Kidney glomerular epithelial cell (primary cell): ENCODE measurements at regions not wholly inside any gene's neighbourhood (a gene's known extent, or its start where the extent isn't known, plus 50 kb on each side); places are given as distances from the start of the nearest gene placed in this dataset.
"Not testable (repeated sequence)": the region's sequence is repeated elsewhere in the genome, so short reads cannot be mapped to it uniquely, and the experiment has no call there.

Experiments
- DNase-seq: peaks from one replicate; lab custom pipeline; 2025; lab: John Stamatoyannopoulos, UW

- DNase-seq, result peak; percentile 48
Measured at GRCh38 chr2:237196866-237197618, 111.4 kb downstream of the COPS8 start.

DNA sequence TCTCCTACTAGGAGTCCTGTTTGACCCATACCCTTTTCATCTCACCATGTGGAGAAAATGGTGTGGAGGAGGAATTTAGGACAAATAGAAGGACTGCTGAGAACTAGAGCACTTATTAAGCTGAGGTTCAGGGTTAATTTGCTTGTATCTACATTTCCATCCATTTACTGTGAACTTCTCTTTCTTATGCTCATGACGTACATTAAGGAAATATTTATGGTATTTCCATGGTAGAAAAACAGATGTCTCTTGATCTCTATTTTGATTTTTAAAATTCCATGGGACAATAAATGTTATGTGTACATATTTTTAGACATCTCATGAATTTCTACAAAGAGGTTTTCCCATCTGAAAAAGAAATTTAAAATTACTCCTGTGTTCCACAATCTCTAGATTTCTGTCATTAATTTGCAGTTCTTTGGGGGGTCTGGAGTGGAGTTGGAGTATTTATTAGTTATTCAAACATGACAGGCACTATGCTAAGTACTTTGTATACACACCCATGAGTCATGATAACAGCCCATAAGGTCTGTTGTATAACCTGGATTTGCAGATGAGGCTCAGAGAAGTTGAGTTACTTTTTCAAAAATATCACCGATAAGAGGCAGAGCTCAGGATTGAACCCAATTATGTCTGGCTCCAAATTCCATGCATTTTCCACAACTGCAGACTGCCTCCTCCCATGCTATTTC is 112.6 kb downstream of the COPS8 start:
- DNase-seq, result no peak

- no peak for DNase-seq
Measured at GRCh38 chr2:237199082-237199481, 113.4 kb downstream of the COPS8 start.

DNA sequence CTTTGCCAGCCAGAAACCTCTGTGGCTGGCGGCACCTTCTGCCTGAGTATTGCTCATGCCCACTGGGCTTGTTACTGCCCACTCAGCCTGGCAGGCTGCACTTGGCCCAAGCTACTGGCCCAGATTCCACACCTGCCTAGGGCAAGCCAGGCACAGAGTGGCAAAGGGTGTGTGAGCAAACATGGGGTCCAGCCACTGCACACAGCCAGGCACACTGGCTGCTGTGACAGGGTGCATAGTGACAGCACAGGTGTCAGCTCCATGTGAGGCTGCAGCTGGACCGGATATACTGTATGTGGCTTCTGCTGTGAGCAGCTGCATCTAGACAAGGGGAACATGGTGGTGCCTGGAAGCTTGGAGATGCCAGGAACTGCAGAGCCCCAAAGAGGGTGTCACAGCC is 113.9 kb downstream of the COPS8 start:
- no peak for DNase-seq

- DNase-seq, result no peak
Measured at GRCh38 chr2:237200462-237200861, 114.8 kb downstream of the COPS8 start.

DNA sequence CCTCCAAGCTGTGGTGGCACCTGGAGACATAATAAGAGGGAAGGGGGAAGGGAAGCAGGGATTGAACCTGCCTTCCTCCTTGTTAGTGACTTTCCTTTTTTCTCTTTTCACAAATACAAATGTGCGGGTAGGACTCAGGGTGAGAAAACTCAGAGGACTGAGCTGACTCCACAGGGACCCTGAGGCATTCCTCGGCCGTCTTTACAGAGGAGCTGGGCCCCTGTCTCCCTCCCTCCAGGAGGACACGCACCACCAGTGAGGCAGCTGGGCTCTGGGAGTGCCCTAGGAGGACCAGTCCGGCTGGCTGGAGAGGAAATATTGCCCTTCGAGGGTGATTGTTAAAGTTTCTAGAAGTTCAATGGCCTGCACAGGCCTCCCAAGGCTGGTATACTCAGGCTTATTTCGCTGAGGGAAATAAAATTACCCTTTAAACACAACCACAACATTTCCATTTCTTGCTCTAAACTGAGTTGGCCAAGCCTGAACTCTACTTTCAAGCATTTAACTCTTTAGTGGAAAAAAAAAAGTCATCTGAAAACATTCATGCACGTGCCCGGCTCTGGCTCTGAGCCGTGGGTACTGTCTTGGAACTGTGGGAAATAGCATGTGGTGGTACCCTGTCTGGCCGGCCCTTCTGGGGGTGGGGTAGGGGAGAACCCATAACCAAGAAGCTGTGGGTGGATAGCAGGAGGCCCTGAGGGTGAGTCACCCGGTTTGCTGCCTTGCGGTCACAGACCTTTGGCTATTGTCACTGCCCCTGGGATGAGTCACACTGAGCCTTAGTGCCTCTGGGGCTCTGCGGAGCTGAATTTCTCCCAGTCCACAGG is 116.0 kb downstream of the COPS8 start:
- peak; percentile 70 for DNase-seq

GRCh38 chr2:237202288-237203030 is 116.8 kb downstream of the COPS8 start:
- no peak for DNase-seq

- DNase-seq, result no peak
Measured at GRCh38 chr2:237205043-237205541, 119.4 kb downstream of the COPS8 start.

GRCh38 chr2:237205561-237205971 is 119.9 kb downstream of the COPS8 start:
- DNase-seq, result no peak

- DNase-seq, result no peak
Measured at GRCh38 chr2:237207646-237208045, 122.0 kb downstream of the COPS8 start.

DNA sequence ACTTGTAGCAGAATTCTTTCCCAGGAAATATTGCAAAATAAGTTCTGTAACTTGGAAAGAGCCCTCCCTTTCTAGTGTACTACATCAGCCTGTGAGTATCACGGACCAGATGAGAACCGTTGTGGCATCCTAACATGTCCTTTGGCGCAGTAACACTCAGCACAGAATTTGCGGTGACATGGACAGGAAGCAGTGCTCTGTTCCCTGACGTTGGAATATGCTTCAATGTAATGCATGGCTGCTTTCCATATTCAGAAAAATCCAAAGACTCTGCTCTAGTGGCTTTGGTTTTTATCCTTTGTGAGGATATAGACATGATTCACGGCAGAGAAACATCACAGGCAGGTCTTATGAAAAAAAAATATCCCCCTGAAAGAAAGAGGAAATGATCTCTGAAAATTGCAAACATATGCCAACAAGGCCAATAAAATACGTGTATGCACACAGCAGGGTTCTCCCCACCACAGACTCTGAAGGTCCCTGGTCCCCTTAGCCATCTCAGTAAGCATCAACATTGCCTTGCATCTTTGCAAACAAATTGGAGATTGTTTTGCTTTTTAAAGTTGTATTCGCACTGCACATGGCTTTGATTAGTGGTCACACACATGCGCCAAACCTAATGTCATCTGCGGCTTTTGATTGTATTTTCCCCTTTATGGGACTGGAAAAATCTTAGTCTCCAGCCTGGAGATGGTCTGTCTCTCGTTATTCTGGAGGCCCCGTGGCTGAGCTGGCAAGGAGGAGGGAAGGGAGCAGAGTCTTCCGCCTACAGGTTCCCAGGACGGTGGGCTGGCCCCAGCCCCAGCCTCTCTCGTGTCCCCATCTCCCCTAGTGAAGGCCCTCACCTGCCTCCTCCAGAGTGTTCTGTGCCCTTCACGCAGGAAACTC is 122.9 kb downstream of the COPS8 start:
- DNase-seq, result no peak

DNA sequence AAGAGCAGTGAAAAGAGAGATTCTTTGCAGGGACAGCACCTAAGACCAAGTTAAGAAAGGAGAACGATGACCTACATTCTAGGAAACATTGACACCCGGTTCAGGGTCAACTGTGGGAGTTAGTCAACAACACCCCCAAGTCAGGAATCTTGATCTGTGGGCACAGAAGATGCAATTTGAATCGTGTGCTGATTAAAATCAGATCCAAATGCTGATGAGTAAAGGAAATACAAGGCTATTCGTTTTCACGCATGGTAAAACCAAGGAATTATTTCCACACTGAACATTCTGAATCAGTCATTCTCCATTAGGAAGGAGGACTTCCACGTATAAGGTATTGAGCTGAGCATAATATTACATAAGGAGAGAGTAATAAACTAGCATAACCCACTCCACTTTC is 124.2 kb downstream of the COPS8 start:
- DNase-seq, result no peak

GRCh38 chr2:237210297-237210696 is 124.6 kb downstream of the COPS8 start:
- no peak for DNase-seq

DNA sequence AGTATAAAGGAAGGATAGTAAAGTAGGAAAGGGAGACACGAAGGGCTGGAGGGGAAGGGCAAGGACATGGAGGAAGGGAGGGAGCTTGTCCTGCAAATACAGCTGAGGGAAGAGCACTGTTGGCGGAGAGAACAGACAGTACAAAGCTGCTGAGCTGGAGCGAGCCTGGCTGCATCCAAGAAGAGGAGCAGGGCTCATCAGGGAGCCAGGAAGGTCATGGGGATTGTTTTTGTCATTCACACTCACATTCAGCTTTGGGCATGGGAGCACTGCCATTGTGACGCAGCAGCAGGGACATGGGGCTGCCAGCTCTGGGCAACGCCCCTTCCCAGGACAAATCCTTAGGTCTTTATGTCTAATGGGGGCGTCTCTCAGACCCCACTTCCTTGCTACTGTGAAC is 125.1 kb downstream of the COPS8 start:
- DNase-seq, result no peak

- DNase-seq, result not testable (repeated sequence)
Measured at GRCh38 chr2:237212356-237213279, 126.9 kb downstream of the COPS8 start.

GRCh38 chr2:237213315-237214022 is 127.8 kb downstream of the COPS8 start:
- DNase-seq, result no peak

DNA sequence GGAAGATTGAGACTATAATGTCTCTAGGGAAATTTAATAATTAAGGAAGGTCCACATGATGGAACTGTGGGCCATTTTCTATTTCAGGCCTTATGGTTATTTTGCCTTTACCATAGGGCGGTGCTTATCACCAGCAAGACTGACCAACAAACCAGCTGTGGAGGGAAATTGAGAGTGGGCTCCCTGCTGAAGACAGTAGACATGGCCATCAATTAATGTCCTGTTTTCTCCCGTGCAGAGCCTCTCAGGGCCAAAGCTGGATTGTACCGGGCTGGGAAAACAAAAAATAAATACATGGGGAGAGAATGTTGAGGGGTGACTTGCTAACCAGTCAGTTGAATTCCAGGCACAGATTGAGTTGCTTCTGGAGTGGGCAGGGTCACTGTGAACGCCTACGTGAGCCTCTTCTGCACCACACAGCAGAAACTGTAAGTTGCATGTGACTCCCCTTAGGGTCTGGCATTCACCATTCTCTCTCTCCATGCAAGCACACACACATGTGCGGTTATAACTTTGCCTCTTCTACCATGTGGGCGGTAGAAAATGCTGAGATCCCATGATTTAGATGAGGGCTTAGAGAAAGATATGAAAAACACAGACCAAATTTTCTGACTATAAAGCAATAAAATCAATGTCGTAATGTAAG is 128.5 kb downstream of the COPS8 start:
- no peak for DNase-seq

DNA sequence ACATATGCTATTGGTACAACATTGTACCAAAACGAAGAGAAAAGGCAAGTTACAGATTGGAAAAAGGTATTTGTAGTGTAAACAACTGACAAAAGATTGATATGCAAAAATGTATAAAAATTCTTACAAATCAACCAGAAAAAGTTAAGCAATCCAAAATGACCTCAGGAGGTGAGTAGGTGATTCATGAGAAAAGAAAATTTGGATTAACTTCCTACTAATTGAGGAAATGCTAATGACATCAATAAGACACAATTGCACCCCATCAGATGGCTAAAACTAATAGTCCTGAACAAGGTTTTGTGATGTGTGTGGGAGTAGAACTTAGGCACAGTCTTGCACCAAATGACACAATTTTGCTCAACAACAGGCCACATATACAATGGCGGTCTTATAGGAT is 129.3 kb downstream of the COPS8 start:
- DNase-seq, result no peak
